AG09319 (cell line): ENCODE measurements at regions not wholly inside any gene's neighbourhood (a gene's known extent, or its start where the extent isn't known, plus 50 kb on each side); places are given as distances from the start of the nearest gene placed in this dataset.
"Not testable (repeated sequence)": the region's sequence is repeated elsewhere in the genome, so short reads cannot be mapped to it uniquely, and the experiment has no call there.

Source experiments
- DNase-seq: peaks from one replicate; pipeline ENCODE4 v3.0.0-alpha.2; 2010; ENCODE audit warnings: low read depth; ENCODE audit errors: extremely low read depth
- TF ChIP-seq, protein P1 (sequence below): IDR thresholded peaks from 2 replicates; pipeline ENCODE4 v1.5.1; 2011; ENCODE audit warnings: low read depth, mild to moderate bottlenecking, inconsistent platforms, low read length, moderate library complexity

DNA sequence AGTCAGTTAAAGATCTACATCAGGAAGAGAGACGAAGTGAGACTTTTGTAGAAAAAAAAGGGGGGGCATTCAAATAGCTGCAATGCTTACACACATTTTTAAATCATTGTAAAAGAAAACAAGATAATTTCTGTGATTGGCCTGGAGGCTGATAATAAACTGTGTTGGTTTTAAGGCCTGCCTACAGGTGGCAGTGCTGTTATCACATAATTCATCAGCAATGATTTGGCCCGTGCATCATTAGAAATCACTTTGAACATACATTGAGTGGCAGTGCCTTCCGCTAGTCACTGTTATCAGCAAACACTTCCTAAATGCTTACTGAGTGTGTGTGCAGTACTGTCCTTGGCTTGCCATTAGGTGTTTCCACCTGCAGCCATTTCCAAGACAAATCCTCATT is 831.9 kb downstream of the TRIML1 start:
- TF ChIP-seq, protein P1, sequence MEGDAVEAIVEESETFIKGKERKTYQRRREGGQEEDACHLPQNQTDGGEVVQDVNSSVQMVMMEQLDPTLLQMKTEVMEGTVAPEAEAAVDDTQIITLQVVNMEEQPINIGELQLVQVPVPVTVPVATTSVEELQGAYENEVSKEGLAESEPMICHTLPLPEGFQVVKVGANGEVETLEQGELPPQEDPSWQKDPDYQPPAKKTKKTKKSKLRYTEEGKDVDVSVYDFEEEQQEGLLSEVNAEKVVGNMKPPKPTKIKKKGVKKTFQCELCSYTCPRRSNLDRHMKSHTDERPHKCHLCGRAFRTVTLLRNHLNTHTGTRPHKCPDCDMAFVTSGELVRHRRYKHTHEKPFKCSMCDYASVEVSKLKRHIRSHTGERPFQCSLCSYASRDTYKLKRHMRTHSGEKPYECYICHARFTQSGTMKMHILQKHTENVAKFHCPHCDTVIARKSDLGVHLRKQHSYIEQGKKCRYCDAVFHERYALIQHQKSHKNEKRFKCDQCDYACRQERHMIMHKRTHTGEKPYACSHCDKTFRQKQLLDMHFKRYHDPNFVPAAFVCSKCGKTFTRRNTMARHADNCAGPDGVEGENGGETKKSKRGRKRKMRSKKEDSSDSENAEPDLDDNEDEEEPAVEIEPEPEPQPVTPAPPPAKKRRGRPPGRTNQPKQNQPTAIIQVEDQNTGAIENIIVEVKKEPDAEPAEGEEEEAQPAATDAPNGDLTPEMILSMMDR = peak; percentile 44
- no peak for DNase-seq

DNA sequence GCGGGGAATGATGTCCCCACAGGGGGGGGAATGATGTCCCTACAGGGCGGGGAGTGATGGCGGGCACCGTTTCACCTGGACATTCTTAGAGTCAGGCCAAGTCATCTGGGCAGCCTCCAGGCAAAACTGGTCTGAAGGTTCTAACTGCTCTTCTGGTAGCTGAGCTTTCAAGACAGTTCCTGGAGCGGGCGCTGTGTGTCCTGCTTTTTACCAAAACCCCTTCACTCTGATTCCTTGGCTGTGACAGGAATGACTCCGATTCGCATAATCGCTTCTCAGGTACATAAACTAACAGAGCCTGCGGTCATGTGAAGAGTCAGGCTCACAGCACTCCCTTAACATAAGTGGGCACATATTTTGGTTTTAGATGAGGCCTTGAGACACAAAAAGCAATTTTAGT is 836.0 kb downstream of the TRIML1 start:
- DNase-seq = no peak
- TF ChIP-seq, protein P1 = no peak

DNA sequence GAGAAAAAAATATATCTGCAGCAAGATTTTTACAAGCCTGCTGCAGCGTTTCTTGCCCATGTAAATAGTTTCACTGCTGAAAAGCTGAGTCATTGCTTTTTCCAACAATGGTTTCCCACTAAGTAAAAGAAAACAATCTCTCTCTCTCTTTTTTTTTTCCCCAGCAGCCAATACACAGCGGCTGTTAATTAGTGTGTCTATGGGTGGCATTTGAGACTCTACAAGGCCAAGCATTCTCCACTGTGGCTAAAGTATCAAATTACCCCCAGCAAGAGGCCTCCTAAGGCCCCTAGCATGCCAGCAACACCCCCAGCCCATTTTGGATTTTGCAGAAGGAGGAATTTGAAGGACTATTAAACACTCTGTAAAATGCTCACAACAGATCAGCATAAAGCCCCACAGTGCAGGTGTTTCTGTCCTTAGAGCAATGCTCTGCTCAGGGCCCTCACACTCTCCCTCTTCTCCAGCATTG is 837.4 kb downstream of the TRIML1 start:
- TF ChIP-seq, protein P1 = no peak
- DNase-seq = peak; percentile 32

DNA sequence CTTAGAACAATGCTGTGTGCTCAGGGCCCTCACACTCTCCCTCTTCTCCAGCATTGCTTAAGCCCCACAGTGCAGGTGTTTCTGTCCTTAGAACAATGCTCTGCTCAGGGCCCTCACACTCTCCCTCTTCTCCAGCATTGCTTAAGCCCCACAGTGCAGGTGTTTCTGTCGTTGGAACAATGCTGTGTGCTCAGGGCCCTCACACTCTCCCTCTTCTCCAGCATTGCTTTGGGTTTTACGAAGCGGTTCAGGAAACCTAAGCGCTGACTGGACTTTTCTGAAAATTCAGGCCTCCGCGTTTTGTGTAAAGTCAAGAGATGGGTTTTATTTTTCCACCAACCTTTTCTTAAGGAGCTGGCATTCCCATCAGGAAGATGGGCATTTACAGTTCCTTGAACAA is 838.0 kb downstream of the TRIML1 start:
- DNase-seq = not testable (repeated sequence)

DNA sequence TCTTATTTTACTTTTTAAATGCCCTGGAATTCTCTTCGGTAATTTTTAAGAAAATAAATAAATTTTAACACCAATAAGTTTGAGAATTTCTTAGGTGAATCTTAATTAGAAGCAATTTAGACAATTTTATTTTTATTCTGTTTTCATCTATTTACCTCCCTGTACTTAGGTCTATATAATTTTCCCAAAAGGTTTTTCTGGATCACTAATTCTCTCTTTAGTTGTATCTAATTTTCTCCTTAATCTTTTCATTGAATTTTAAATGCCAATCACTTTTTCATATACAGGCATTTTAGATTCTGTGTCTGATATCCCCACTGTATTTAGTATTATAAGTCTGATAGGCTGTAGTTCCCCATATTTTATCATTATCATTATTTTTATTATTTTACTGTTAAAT is 845.3 kb downstream of the TRIML1 start:
- DNase-seq = no peak
- TF ChIP-seq, protein P1 = no peak

DNA sequence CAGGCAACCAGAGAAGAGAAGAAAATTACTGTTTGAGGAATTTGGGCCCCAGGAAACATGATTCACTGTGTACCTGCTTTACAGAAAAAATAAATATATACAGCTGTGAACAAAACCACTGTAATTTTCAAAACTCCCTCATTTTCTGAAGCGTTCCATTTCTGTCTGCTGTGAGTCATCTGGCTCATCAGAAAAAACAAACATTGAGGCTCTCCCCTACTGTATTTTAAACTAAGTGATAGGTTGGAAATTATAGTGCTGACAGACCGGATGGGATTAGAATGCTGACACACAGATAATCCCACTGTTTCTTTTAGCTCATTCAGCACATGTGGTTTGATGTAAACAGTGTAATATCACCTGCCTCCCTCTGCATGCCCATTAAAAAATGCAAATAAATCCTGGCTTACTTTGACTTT is 847.0 kb downstream of the TRIML1 start:
- TF ChIP-seq, protein P1 = no peak
- DNase-seq = peak; percentile 38

DNA sequence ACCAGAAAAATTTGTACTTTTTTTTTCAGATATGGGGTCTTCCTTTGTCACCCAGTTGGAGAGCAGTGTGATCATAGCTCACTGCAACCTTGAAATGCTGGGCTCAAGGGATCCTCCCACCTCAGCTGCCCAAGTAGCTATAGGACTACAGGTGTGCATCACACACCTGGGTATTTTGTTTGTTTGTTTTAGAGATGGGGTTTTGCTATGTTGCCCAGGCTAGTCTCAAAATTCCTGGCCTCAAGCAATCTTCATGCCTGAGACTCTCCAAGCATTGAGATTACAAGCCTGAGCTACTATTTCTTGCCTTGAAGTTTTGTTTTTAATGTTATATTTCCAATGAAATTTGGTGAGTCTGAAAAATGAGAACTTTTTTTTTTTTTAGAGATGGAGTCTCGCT is 847.8 kb downstream of the TRIML1 start:
- DNase-seq = no peak
- TF ChIP-seq, protein P1 = no peak

DNA sequence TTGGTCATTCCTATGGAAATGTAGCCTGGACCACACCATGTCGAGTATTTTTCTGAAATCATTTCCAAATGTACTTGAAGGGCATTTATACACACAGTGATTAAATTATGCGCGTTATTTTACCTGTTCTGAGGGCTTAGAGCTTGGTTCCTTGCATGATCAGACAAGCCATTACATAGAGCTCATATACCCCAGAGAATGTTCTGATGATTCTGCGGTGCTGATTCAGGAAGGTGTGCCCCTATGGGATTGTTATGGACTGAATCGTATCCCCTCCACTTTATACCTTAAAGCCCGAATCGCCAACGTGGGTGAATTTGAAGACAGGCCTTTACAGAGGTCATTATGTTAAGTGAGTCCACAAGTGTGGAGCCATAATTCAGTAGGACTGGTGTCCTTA is 848.9 kb downstream of the TRIML1 start:
- DNase-seq = no peak
- TF ChIP-seq, protein P1 = no peak
